GM21717 (cell line): ENCODE measurements at regions not wholly inside any gene's neighbourhood (a gene's known extent, or its start where the extent isn't known, plus 50 kb on each side); places are given as distances from the start of the nearest gene placed in this dataset.
"Not testable (repeated sequence)": the region's sequence is repeated elsewhere in the genome, so short reads cannot be mapped to it uniquely, and the experiment has no call there.

ENCODE experiments used
- ATAC-seq: cut with Tn5 transposase; IDR thresholded peaks from one replicate; pipeline ENCODE4 v1.9.1; 2021; ENCODE audit warnings: mild to moderate bottlenecking, moderate library complexity; ENCODE audit not compliant: unreplicated experiment

- no peak for ATAC-seq
These were observed 143.7 kb upstream of the ZNF385D start for GRCh38 chr3:21894459-21895340.

- ATAC-seq: no peak
These were observed 147.3 kb upstream of the ZNF385D start for GRCh38 chr3:21898316-21898715.

- ATAC-seq: no peak
These were observed 150.5 kb upstream of the ZNF385D start for GRCh38 chr3:21901484-21901883.

GRCh38 chr3:21902956-21903355, 151.9 kb upstream of the ZNF385D start:
- no peak for ATAC-seq

GRCh38 chr3:21909096-21909495, 158.1 kb upstream of the ZNF385D start:
- ATAC-seq: no peak

GRCh38 chr3:21912711-21913110, 161.7 kb upstream of the ZNF385D start:
- ATAC-seq: no peak

- ATAC-seq: no peak
These were observed 162.8 kb upstream of the ZNF385D start for GRCh38 chr3:21913791-21914190.

GRCh38 chr3:21914451-21914850, 163.4 kb upstream of the ZNF385D start:
- ATAC-seq: no peak

- ATAC-seq: no peak
These were observed 168.4 kb upstream of the ZNF385D start for GRCh38 chr3:21919383-21919782.

- no peak for ATAC-seq
These were observed 169.4 kb upstream of the ZNF385D start for GRCh38 chr3:21920421-21920861.

- ATAC-seq: not testable (repeated sequence)
These were observed 172.1 kb upstream of the ZNF385D start for GRCh38 chr3:21923156-21923555.

GRCh38 chr3:21927261-21927660, 176.3 kb upstream of the ZNF385D start:
- no peak for ATAC-seq

GRCh38 chr3:21934591-21934990, 183.6 kb upstream of the ZNF385D start:
- ATAC-seq: no peak

- ATAC-seq: no peak
These were observed 185.2 kb upstream of the ZNF385D start for GRCh38 chr3:21936207-21936606.

GRCh38 chr3:21938267-21938681, 187.3 kb upstream of the ZNF385D start:
- no peak for ATAC-seq

- no peak for ATAC-seq
These were observed 191.3 kb upstream of the ZNF385D start for GRCh38 chr3:21942328-21942727.

- ATAC-seq: no peak
These were observed 193.2 kb upstream of the ZNF385D start for GRCh38 chr3:21944251-21944650.

GRCh38 chr3:21952856-21953255, 201.8 kb upstream of the ZNF385D start:
- ATAC-seq: no peak

- ATAC-seq: no peak
These were observed 203.7 kb upstream of the ZNF385D start for GRCh38 chr3:21954709-21955108.

- no peak for ATAC-seq
These were observed 204.4 kb upstream of the ZNF385D start for GRCh38 chr3:21955406-21955805.

GRCh38 chr3:21960033-21960432, 209.0 kb upstream of the ZNF385D start:
- ATAC-seq: no peak

GRCh38 chr3:21962456-21962855, 211.4 kb upstream of the ZNF385D start:
- no peak for ATAC-seq

GRCh38 chr3:21966457-21966856, 215.4 kb upstream of the ZNF385D start:
- ATAC-seq: not testable (repeated sequence)
